ENCODE measurements at regions not wholly inside any gene's neighbourhood (a gene's known extent, or its start where the extent isn't known, plus 50 kb on each side); places are given as distances from the start of the nearest gene placed in this dataset.

- no peak for TF ChIP-seq CTCF (conservative IDR thresholded peaks at IDR 0.05)
- TF ChIP-seq ZFX (IDR thresholded peaks at IDR 0.05), result no peak
Observed at GRCh38 chr18:57975805-57976204, 68.2 kb upstream of the NEDD4L start.

Data from C4-2B (cell line).